GM23338 (cell line): ENCODE measurements at regions not wholly inside any gene's neighbourhood (a gene's known extent, or its start where the extent isn't known, plus 50 kb on each side); places are given as distances from the start of the nearest gene placed in this dataset.

Experiments used
- ATAC-seq: fragments of 200-7000 bp; cut with Tn5 transposase; 3 replicates; pipeline ENCODE4 v1.9.1; 2020
- DNase-seq: peaks from one replicate; pipeline ENCODE4 v3.0.0-alpha.2; 2015; ENCODE audit warnings: low spot score
- H2AFZ ChIP-seq: fragments of 200-600 bp; sonication (generic); 2 replicates; pipeline ENCODE4 v1.8.0; 2016; ENCODE audit warnings: antibody characterized with exemption, mild to moderate bottlenecking, moderate library complexity
- H3F3A ChIP-seq: fragments of 200-600 bp; sonication (generic); replicated peaks from 2 replicates; pipeline ENCODE4 v1.8.0; 2017; ENCODE audit warnings: antibody characterized with exemption, mixed run types, low read depth
- H3K27ac ChIP-seq: fragments of 200-600 bp; sonication (generic); 2 replicates; pipeline ENCODE4 v1.6.1; 2016; ENCODE audit warnings: low read depth
- H3K27me3 ChIP-seq: fragments of 200-600 bp; sonication (generic); 2 replicates; pipeline ENCODE4 v1.8.0; 2016; ENCODE audit warnings: mild to moderate bottlenecking, mixed run types, moderate library complexity; ENCODE audit not compliant: insufficient read depth
- H3K36me3 ChIP-seq: fragments of 200-600 bp; sonication (generic); 2 replicates; pipeline ENCODE4 v1.8.0; 2016; ENCODE audit warnings: mild to moderate bottlenecking; ENCODE audit not compliant: insufficient read depth
- H3K4me1 ChIP-seq: fragments of 200-600 bp; sonication (generic); 2 replicates; pipeline ENCODE4 v1.8.0; 2016; ENCODE audit warnings: mild to moderate bottlenecking, moderate library complexity; ENCODE audit not compliant: insufficient read depth
- H3K4me2 ChIP-seq: fragments of 200-600 bp; sonication (generic); 2 replicates; pipeline ENCODE4 v1.7.1; 2017; ENCODE audit warnings: mixed run types
- H3K4me3 ChIP-seq: fragments of 200-600 bp; sonication (generic); 2 replicates; pipeline ENCODE4 v1.6.1; 2016; ENCODE audit warnings: mixed run types
- H3K79me2 ChIP-seq: fragments of 200-600 bp; sonication (generic); replicated peaks from 2 replicates; pipeline ENCODE4 v1.8.0; 2017; ENCODE audit warnings: mild to moderate bottlenecking; ENCODE audit not compliant: insufficient read depth
- H3K9me2 ChIP-seq: fragments of 200-600 bp; sonication (generic); 2 replicates; pipeline ENCODE4 v1.8.0; 2017; ENCODE audit not compliant: insufficient read depth
- H4K20me1 ChIP-seq: fragments of 200-600 bp; sonication (generic); replicated peaks from 2 replicates; pipeline ENCODE4 v1.8.0; 2017; ENCODE audit warnings: mild to moderate bottlenecking; ENCODE audit not compliant: insufficient read depth
- H3K27ac Mint-ChIP-seq: 2 replicates; pipeline ENCODE4 v1.8.0; 2020; ENCODE audit warnings: inconsistent platforms, mild to moderate bottlenecking, moderate library complexity, mixed read lengths
- H3K27me3 Mint-ChIP-seq: 3 replicates; pipeline ENCODE4 v1.8.0; 2022; ENCODE audit warnings: low read depth, mild to moderate bottlenecking, moderate library complexity, mixed read lengths, inconsistent platforms; ENCODE audit not compliant: insufficient read depth, poor library complexity
- H3K36me3 Mint-ChIP-seq: 3 replicates; pipeline ENCODE4 v1.8.0; 2021; ENCODE audit warnings: low read depth, mild to moderate bottlenecking, inconsistent platforms, moderate library complexity, mixed read lengths
- H3K4me1 Mint-ChIP-seq: 3 replicates; pipeline ENCODE4 v1.8.0; 2020; ENCODE audit warnings: mild to moderate bottlenecking, inconsistent platforms, mixed read lengths
- H3K4me3 Mint-ChIP-seq: 3 replicates; pipeline ENCODE4 v1.8.0; 2021; ENCODE audit warnings: moderate library complexity, mild to moderate bottlenecking, inconsistent platforms, mixed read lengths
- H3K9me3 Mint-ChIP-seq: 3 replicates; pipeline ENCODE4 v1.8.0; 2020; ENCODE audit warnings: moderate library complexity, mild to moderate bottlenecking, inconsistent platforms, mixed read lengths
- CREB1 ChIP-seq: fragments of 250-450 bp; sonication (Bioruptor Pico); IDR thresholded peaks from 2 replicates; pipeline ENCODE4 v1.5.0; 2020; ENCODE audit warnings: low read depth, mild to moderate bottlenecking, moderate library complexity
- CTCF ChIP-seq, 2 experiments: fragments of 200-600 bp in 1 of 2; sonication (generic) in 1 of 2; conservative IDR thresholded peaks; 2 replicates each; pipeline versions ENCODE4 v1.5.1 to v1.6.1; 2016 to 2017; ENCODE audit warnings: antibody characterized with exemption in 2 of 2, low read depth in 2 of 2, mild to moderate bottlenecking in 2 of 2, moderate library complexity in 1 of 2
- JUNB ChIP-seq: IDR thresholded peaks from one replicate; pipeline ENCODE4 v1.6.1; 2016; ENCODE audit warnings: antibody characterized with exemption; ENCODE audit not compliant: unreplicated experiment
- NANOG ChIP-seq: IDR thresholded peaks from 2 replicates; pipeline ENCODE4 v1.6.1; 2016; ENCODE audit warnings: antibody characterized with exemption, borderline replicate concordance
- POLR2AphosphoS5 ChIP-seq: IDR thresholded peaks from 2 replicates; pipeline ENCODE4 v1.6.1; 2016; ENCODE audit warnings: antibody characterized with exemption, low read depth
- ZNF331 ChIP-seq: fragments of 250-450 bp; sonication (Bioruptor Pico); IDR thresholded peaks from 2 replicates; pipeline ENCODE4 v1.5.0; 2020; ENCODE audit warnings: low read depth, mild to moderate bottlenecking, moderate library complexity
- ZNF462 ChIP-seq: fragments of 250-450 bp; sonication (Bioruptor Pico); IDR thresholded peaks from 2 replicates; pipeline ENCODE4 v1.5.0; 2020; ENCODE audit warnings: mild to moderate bottlenecking, moderate library complexity

- 0 out of 2 replicates have a peak, but pooled peaks have one; percentile 75 for TF ChIP-seq ZNF462 (CRISPR knock-in tag)
These were observed 99.4 kb upstream of the BLID start (continued) for GRCh38 chr11:122215244-122215992.

DNA sequence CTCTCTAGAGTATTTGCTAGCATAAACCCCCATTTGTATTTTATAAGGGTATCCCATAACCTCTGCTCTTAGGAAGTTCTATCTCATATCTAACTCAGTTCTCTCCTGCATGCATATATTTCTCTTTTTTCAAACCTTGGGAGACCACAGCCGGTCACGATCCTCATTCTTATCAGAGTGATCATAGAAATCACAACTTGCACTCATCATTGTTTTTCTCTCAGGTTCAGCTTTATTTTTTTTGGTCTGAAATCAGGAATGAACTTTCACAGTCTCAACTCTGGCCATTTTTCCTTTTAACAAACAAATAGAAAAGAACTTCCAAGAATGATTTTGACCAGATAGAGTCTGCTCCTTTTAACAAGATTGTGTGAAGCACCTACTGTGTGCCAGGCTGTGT is 98.6 kb upstream of the BLID start:
- Mint-ChIP-seq H3K27me3 (peaks cover 3% of the 10 kb centered on the region), H3K36me3 (no peaks in the 10 kb centered on the region), H3K4me3 (no peak overlapping the region), H3K27ac (no peak overlapping the region), H3K9me3 (0 out of 3 replicates have a peak, but pooled peaks cover 4% of the 10 kb centered on the region), H3K4me1 (peaks cover 23% of the 10 kb centered on the region)
- H3K27ac ChIP-seq, result no peak overlapping the region
- peaks cover 12% of the 10 kb centered on the region; the same call in 1 of the 2 replicates for H3K4me1 ChIP-seq
- no peak overlapping the region for H2AFZ ChIP-seq
- H3K9me2 ChIP-seq, result peaks cover under 1% of the 10 kb centered on the region; the same call in 1 of the 2 replicates
- ATAC-seq, result no peak
- H3K4me3 ChIP-seq, result no peak overlapping the region
- H4K20me1 ChIP-seq, result no peaks in the 10 kb centered on the region
- DNase-seq, result no peak
- peak overlapping the region; percentile 54 for H3K4me2 ChIP-seq
- no peaks in the 10 kb centered on the region for H3K79me2 ChIP-seq
- no peaks in the 10 kb centered on the region for H3K27me3 ChIP-seq
- no peaks in the 10 kb centered on the region for H3K36me3 ChIP-seq
- no peaks in the 10 kb centered on the region for H3F3A ChIP-seq
- TF ChIP-seq CTCF (conservative IDR thresholded peaks at IDR 0.05; ENCODE audit: low read depth in 2 of 2) (no peak), ZNF331 (CRISPR knock-in tag) (no peak), JUNB (no peak), NANOG (no peak), CREB1 (CRISPR knock-in tag) (no peak), POLR2AphosphoS5 (no peak), ZNF462 (CRISPR knock-in tag) (no peak)
